NCI-H2107 (cell line): ENCODE measurements at regions not wholly inside any gene's neighbourhood (a gene's known extent, or its start where the extent isn't known, plus 50 kb on each side); places are given as distances from the start of the nearest gene placed in this dataset.
"Not testable (repeated sequence)": the region's sequence is repeated elsewhere in the genome, so short reads cannot be mapped to it uniquely, and the experiment has no call there.

Source experiments
- DNase-seq: peaks from one replicate; lab custom pipeline; 2025; lab: John Stamatoyannopoulos, UW

DNA sequence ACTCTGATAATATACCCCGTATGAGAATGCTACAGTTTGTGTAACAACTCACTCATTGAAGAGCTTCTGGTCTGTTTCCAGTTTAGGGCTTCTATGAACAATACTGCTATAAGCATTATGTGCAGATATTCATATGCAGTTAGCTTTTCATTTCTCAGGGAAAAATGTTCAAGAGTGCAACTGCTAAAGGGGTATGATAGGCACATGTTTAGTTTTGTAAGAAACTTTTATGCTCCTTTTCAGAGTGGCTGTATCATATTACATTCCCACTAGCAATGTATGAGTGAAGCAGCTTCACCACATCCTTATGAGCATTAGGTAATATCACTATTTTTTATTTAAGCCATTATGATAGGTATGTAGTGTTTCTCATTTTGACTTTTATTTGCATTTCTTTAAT, 182.6 kb upstream of the CXCL12 start:
- DNase-seq = no peak

DNA sequence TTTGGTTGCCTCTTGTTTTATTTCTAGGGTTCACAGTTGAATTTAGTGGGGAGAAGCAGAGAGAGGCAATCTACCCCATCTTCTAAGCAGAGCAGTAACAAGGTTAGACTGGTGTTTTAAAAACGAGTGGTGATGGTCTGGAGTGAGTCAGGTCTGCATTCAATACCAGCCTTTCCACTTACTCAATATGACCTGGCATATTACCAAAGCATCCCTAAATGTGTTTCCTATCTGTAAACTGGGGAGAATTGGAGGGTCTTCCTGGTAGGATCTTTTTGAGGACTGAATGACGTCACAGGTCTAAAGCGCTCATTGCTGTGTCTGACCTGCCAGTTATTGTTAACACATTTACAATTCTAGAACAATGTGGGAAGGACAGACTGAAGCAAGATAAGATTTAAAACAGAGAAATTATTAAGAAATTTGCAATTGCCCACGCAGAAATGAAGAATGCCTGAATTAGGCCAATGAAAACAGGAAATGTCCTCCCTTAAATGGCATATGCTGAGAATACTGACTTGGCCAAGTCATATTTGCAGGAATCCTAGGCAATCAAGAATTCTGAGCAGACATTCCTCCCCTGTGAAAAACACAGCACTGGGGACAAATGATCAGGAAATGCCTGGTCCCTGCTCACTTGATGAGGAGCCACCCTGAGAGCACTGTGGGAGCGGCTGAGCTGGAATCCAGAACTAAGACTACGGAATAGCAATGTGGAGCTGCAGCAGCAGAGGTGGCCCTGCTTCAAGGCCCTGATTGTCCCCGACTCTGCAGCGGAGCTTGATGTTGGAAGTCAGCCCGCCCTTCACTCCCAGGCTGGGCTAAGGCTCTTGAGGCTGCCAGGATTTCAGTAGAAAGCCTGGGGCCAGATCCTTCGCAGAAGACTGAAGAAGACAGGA, 184.5 kb upstream of the CXCL12 start:
- no peak for DNase-seq

DNA sequence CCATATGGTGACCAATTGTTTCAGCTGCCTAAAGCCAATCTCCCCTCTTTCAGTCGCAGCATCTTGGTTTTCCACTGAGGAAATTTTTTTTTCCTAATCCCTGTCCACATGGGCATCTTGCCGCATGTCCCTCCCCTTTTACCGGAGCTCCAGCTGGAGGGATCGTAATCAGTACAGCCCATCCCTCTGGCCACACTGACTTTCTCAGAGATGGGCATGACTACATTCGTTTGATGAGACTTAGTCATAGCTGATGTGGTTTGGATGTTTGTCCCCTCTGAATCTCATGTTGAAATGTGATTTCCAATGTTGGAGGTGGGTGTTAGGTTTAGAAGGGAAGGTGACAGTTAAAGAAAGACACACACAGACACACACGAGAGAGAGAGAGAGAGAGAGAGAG, 186.8 kb upstream of the CXCL12 start:
- DNase-seq = no peak

DNA sequence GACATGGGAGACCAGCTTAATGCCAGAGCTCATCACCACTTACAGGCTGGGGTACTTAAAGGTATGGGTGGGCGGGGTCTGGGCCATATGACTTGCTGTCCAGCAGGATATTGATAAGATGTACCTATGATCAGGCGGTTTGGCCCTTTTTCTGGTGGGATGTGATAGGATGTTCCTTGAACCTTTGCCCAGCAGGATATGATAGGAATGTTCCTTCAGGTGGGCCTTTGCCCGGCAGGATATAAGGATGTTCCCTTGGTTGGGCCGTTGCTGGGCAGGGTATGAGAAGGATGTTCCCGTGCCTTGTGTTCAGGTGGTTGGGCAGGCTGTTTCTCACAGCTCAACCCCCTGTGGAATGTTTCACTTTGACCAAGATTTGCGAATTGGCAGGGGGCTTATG, 187.2 kb upstream of the CXCL12 start:
- no peak for DNase-seq

DNA sequence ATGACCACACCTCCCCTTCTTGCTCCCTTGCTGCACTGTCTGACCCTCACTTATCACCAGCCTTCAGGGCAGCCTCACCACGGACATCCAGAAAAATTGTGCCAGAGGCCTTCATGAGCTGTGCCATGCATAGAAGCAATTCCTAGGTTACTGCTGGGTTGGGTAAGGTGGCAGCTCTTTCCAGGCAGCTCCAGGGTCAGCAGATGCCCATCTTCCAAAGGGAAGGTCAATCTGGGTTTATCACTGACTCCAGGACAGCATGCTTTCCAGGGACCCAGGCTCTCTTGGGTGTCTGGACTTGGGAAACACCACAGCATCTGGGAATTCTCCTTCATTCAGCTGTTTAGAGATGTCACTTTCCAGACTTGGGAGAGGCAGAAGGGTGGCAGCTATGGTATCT, 188.9 kb upstream of the CXCL12 start:
- no peak for DNase-seq

DNA sequence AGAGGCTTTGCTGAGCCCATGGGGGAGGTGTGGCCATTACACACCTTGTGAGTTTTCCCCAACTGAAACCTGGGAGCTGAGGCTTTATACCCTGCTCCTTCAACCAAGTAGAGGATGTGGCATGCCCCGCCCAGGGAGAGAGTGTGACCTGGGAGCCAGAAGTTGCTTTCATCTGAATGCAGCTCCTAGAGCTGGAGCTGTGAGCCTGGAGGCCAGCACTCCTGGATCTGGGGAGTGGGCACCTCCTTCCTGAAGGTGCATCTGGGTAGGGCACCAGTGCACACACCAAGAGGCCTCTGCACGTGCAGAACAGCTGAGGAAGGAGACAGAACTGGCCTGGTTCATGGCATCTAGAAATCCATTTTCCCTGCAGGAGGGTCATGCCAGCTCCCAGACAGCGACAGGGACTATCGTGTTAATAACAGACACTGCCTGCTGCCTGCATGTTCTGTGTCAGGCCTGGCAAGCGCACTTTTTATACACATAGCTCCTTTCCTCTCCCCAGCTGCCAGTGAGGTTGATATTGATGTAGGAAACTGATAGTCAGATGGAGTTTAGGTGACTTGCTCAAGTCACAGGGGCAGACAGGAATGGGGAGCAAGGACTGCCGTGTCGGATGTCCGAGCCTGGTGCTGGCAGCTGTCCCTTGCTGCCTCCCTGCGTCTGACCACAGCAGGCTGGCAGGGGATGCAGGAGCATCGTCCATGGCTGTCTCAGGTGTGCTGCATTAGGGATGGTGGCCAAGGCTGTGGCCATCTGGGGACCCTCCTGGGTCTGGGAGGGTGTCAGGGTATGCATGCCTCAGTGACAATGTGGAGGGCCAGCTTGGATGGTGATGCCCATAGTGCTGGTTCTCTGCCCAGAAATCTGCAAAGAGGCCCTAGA, 189.9 kb upstream of the CXCL12 start:
- DNase-seq = no peak

DNA sequence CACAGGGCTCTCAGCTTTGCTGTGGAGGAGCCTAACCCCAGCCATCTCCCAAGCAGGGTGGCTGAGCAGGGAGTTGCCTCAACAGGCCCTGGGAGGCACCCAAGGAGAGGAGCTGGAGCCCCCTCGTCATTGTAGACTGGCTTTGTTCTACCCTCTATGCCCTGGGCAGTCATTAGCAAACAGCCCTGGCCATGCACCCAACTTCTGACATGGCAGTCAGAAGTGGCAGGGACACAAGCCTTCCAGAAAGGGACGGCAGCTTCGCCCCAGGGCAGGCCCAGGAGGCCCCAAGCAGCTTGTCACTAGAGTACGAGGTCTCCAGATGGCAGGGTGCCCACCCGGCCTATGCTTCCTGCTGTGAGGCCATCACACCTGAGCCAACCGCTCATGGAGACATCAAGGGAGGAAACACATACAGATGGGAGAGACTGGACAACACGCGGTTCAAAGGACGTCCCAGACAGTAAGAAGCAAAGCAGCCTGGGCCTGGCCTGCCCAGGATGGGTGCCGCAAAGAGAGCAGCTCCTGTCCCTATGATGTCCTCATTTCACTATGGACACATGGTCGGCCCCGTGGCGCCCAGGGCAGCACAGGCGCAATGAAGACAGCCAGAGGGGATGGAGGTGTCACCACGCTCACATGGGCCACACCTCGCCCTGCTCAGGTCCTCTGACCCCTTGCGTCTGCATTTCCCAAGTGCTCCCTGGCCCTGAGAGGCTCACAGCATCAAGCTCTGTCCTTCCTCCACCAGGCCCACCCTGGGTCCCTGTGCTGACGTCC, 190.9 kb upstream of the CXCL12 start:
- DNase-seq = no peak

DNA sequence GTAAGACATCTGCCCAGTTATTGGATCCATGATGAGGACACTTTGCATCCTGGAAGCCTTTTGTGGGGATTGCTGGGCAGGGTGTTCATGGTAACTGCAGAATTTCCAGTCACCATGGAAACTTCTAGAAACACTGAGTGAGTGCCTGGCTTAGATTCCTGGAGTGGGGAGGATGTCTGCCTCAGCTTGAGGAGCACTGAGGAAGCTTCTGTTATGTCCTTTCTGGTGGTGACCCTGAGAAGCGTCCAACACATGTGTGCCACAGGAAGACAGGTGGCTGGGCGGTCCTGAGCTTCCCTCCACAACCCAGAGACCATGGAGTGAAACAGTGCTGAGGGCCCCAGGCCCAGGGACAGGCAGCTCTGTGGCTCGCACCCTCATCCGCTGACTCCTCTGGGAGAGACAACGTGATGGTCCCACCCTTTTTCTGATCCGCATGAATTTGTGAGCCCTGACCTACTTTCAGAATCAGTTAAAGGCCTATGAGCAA, 191.8 kb upstream of the CXCL12 start:
- DNase-seq = no peak

DNA sequence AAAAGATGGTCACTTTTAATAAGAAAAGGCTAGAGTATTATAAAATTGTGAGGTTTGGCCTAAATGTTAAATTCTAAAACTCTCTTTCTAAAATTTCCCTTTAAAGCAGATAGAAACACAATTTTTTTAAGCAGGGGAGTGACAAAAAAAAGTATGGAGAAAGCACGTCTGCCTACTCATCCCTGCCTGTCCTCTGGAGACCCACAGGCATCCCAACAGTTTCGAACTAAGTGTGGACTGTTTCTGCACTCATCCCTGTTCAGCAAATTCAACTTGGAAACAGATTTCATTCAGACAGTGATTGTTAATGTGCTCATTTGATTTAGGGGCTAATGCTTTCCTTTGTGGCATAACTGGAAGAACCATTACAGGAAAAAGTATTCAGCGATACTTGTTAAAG, 192.6 kb upstream of the CXCL12 start:
- DNase-seq = no peak

DNA sequence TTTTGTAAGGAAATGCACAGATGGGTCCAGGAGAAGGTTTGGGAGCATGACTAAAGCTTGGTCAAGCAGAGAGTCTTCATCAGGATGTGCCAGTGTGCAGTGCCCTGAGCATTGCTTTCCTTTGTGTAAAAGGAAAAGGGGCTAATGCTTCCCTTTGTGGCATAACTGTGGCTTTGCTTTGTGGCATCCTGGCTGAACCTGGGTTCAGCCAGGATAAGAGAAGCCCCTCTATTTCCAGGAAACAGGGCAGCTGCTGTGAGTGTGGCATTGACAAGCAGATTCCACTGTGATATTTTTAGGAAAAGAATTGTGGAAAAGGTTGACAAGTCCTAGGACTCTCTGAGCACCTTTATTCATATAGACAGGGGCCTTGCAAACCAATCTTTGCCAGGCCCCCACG, 193.4 kb upstream of the CXCL12 start:
- no peak for DNase-seq

DNA sequence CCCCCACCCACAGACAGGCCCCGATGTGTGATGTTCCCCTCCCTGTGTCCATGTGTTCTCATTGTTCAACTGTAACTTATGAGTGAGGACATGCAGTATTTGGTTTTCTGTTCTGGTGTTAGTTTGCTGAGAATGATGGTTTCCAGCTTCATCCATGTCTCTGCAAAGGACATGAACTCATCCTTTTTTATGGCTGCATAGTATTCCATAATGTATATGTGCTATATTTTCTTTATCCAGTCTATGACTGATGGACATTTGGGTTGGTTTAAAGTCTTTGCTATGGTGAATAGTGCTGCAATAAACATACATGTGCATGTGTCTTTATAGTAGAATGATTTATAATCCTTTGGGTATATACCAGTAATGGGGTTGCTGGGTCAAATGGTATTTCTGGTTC, 194.1 kb upstream of the CXCL12 start:
- DNase-seq = not testable (repeated sequence)

DNA sequence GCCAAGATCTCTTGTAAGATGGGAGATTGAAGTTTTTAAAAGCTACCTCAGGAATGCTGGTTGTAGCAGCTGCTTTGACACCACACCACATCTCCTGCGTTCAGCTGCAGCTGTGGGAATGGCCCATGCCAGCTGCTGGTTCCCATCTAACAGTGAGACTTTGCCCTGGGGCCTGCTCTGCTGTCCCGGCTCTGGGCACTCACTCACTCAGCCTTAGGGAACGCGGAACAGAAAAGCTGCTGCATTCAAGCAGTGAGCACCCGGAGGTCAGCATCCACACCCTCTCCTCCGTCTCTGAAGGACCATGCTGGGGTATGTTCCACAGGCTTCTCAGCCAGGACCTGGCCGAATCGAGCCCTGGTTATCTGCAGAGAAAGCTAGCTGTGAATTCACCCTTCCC, 197.1 kb upstream of the CXCL12 start:
- no peak for DNase-seq

DNA sequence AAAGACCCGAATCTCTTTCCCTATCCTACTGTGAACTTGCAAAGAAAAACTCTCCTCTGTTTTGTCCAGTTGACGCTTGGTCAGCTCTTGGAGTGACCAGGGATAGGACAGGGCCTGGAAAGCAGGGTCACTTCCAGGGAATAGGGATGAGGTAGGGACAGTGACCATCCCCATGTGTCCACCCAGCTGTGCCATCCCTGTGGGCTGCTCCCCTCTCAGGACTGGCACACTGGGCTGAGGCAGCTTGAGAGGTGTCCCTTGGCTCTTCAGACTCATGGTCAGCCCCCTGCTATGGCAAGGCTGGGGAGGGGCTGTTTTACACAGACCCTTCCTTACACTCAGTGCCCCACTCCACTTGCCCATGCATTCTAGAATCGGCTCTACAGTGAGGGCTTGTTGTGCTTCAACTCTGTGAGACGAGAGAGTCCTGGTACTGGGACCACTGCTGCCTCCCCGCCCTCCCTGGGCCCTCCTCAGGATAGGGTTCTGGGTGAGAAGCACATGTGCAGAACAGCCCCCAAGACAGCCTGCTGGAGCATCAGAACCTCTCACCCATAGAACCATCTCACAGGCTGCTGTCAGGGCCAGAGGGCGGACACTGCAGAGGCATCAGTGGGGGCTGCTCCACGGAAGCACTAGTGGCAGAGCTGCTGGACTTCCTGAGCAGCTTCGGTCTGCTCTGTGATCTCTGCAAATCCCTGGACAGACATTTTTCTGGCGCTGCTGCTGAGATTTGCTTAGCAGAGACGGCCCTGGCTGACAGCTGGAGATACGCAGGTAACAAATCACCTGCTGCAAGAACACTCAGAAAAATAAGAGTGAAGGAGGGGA, 202.8 kb upstream of the CXCL12 start:
- no peak for DNase-seq

DNA sequence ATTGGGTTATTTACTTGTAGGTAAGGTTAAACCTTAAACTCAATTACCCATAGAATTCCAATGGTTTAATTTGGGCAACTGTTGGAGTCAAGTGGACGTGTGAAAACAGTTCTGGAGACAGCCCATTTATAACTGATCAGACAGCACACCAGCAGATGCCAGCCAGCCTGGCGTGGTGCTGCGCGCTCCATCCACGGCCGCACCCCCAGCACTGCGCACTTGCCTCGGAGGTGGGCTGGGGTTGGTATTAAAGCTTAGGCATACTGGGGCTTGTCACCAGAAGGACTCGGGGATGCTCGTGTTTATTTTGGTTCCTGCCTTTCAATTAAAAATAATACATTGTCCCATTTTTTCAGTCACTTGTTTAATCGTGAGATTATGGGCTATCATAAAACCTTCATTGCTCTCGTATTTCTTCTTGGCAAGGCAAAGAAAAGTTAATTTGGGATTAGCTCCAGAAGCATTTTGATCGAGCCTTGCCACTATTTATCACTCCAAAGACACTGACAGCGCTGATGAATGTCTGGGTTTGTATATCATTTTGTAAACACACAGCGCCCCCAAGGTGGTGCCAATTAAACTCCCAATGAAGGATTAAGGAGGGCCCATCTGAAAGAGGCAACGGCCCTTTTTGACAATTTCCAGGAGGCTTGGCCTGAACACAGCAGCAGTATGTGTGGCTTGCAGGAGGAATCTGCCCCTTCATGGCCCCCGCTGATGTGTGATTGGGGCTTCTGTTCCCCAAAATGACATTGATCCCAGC, 204.5 kb upstream of the CXCL12 start:
- DNase-seq = no peak

DNA sequence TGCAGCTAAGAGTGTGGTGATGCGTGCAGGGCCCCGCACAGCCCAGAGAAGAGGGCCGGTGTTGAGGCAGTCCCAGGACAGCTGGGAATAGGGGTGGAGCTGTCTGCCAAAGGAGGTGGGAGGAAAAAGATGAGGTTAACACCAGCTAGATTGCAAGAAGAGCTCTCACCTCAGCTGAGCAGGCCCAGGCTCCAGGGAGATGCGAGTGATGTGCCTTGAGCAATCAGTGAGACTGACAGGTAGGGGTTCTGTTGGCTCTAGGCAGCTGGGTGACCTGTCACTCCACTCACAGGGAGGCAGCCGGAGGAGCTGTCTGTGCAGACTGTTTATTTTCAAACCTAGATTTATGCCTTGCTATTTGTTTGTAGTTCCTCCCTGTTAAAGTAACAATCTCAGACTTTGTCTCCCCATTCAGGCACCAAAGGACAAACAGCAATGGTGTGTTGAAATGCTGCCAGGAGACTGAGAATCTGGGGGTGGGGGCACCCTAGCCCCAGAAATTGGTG, 205.1 kb upstream of the CXCL12 start:
- no peak for DNase-seq

DNA sequence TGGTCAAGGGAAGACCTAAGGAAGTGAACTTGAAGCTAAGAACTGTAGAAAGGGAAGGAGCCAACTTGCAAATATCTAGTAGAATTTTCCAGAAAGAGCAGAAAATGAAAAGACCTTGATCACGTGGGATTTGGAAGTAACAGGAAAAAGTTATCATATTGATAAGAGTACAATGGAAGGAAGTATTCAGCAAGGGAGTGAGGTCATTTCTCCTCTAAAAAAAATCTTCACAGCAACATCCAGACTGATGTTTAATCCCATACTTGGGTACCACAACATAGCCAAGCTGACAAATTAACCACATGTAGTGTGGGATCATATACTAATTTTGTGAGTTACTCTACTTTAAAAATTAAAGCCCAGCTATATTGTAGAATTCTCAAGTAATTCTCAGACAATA, 207.0 kb upstream of the CXCL12 start:
- no peak for DNase-seq

DNA sequence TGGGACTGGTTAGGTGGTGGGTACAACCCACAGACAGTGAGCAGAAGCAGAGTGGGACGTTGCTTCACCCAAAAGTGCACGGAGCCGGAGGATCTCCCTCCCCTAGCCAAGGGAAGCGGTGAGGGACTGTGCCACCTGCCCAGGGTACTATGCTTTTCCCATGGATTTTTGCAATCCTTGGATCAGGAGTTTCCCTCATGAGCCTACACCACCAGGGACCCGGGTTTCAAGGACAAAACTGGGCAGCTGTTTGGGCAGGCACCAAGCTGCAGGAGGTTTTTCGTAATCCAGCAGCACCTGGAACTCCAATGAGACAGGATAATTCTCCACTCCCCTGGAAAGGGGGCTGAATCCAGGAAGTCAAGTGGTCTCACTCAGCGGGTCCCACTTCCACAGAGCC, 209.1 kb upstream of the CXCL12 start:
- no peak for DNase-seq

DNA sequence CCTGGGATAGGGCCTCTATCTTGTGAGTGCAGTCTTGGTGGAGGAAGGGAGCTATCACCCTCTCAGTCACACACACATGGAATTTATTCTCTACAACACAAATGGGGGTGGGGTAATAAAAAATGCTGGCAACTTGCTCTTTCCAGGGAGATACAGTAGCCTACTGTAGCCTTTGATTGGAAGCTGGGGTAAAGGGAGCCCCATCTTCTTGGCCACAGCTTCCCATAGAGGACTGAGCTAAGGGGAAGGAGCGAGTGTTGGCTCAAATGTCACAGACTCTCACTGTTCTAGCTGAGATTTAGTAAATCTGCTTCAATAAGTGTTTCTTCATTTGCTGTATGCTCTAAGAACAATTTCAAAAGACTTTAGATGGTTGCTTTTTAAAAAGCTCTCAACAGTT, 222.2 kb upstream of the CXCL12 start:
- no peak for DNase-seq

DNA sequence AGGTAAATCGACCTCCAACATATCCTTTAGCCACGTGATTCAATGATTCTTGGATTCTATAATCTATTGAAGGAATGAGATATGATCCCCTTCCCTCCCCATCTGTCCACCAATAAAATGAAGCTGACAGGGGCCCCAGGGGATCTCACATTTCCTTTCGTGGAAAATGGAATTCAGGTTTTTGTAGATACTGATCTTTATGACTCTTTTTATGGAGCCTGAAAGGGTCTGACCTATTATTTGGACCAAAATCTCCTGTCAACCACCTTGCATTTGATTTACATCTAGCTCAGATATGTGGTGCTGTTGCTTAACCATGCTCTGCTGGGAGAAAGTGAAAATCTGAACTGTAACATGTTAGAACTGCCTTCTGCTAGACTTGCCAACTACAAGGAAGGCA, 234.0 kb upstream of the CXCL12 start:
- DNase-seq = no peak

DNA sequence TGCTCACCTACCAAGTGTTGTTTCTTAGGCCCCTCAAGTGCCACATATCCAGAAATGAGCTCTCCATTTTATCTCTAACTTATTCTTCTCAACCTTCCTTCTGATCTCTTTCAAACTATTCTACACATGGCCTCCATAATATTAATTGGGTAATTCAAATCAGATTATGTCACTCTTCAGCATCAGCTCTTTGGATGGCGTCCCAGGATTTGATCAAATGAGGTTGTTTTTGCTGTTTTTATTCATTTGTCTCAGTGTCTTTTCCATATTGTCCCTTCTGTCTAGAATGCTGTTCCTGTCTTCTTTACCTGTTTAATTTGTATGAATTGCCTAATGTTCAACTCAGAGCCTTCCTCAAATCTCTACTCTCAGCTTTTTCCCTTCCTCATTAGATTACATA, 234.6 kb upstream of the CXCL12 start:
- no peak for DNase-seq
